PC-9 (cell line): ENCODE measurements at regions not wholly inside any gene's neighbourhood (a gene's known extent, or its start where the extent isn't known, plus 50 kb on each side); places are given as distances from the start of the nearest gene placed in this dataset.

Source experiments
- BruUV-seq: library from RNA; stranded (reverse); fragments of 400-500 nt; replicated peaks from 2 replicates; lab custom pipeline; 2021; lab: Mats Ljungman, UMichigan
- CTCF ChIA-PET: fragments of 300-600 bp; sonication (Branson Sonifier 250); formaldehyde crosslinking; loops from one replicate; lab custom pipeline; 2022; ENCODE audit warnings: antibody characterized with exemption; lab: Charles Lee
- POLR2A ChIA-PET: fragments of 300-600 bp; sonication (Branson Sonifier 250); formaldehyde crosslinking; loops from one replicate; lab custom pipeline; 2022; ENCODE audit warnings: antibody characterized with exemption; ENCODE audit not compliant: unreplicated experiment; lab: Charles Lee
- DNase-seq, 2 experiments: peaks; one replicate each; pipeline versions ENCODE4 v3.0.0 to v3.0.0-alpha.2; 2015 to 2022; ENCODE audit warnings: mixed read lengths in 1 of 2
- H2AFZ ChIP-seq: fragments of 200-600 bp; sonication (generic); 2 replicates; pipeline ENCODE4 v1.8.1; 2017; ENCODE audit warnings: antibody characterized with exemption
- H3F3A ChIP-seq: fragments of 200-600 bp; sonication (generic); 2 replicates; pipeline ENCODE4 v1.8.1; 2017; ENCODE audit warnings: antibody characterized with exemption, mild to moderate bottlenecking, low read depth; ENCODE audit not compliant: insufficient read depth
- H3K27ac ChIP-seq: fragments of 200-600 bp; sonication (generic); 2 replicates; pipeline ENCODE4 v1.6.1; 2016; ENCODE audit warnings: mixed run types
- H3K27me3 ChIP-seq: fragments of 200-600 bp; sonication (generic); 2 replicates; pipeline ENCODE4 v1.6.1; 2016; ENCODE audit warnings: low read depth, mixed run types; ENCODE audit not compliant: insufficient read depth
- H3K36me3 ChIP-seq: fragments of 200-600 bp; sonication (generic); 2 replicates; pipeline ENCODE4 v1.6.1; 2016; ENCODE audit warnings: low read depth, mixed run types
- H3K4me1 ChIP-seq: fragments of 200-600 bp; sonication (generic); replicated peaks from 2 replicates; pipeline ENCODE4 v1.6.1; 2016; ENCODE audit warnings: mixed run types; ENCODE audit not compliant: insufficient read depth
- H3K4me2 ChIP-seq: fragments of 200-600 bp; sonication (generic); 2 replicates; pipeline ENCODE4 v1.6.1; 2017; ENCODE audit warnings: mixed run types
- H3K4me3 ChIP-seq: fragments of 200-600 bp; sonication (generic); 2 replicates; pipeline ENCODE4 v1.6.1; 2016; ENCODE audit warnings: mixed run types
- H3K79me2 ChIP-seq: fragments of 200-600 bp; sonication (generic); 2 replicates; pipeline ENCODE4 v1.6.1; 2017; ENCODE audit warnings: low read depth, mixed run types
- H3K9me2 ChIP-seq: fragments of 200-600 bp; sonication (generic); 2 replicates; pipeline ENCODE4 v1.8.1; 2017; ENCODE audit warnings: mild to moderate bottlenecking; ENCODE audit not compliant: insufficient read depth
- H3K9me3 ChIP-seq: fragments of 200-600 bp; sonication (generic); 2 replicates; pipeline ENCODE4 v1.8.1; 2016; ENCODE audit warnings: low read depth; ENCODE audit not compliant: insufficient read depth
- H4K20me1 ChIP-seq: fragments of 200-600 bp; sonication (generic); 2 replicates; pipeline ENCODE4 v1.8.1; 2017; ENCODE audit not compliant: insufficient read depth
- CTCF ChIP-seq: fragments of 200-600 bp; sonication (generic); conservative IDR thresholded peaks from 2 replicates; pipeline ENCODE4 v1.6.1; 2017; ENCODE audit warnings: mixed run types, antibody characterized with exemption, mild to moderate bottlenecking, moderate library complexity
- EZH2 ChIP-seq: fragments of 200-600 bp; sonication (generic); IDR thresholded peaks from 2 replicates; pipeline ENCODE4 v1.8.0; 2017; ENCODE audit warnings: antibody characterized with exemption, low read depth
- intact Hi-C: fragments of 100-400 bp; cut with micrococcal nuclease; formaldehyde crosslinking; loops from one replicate; pipeline ENCODE4 v1.10.0; 2022; ENCODE audit not compliant: unreplicated experiment

DNA sequence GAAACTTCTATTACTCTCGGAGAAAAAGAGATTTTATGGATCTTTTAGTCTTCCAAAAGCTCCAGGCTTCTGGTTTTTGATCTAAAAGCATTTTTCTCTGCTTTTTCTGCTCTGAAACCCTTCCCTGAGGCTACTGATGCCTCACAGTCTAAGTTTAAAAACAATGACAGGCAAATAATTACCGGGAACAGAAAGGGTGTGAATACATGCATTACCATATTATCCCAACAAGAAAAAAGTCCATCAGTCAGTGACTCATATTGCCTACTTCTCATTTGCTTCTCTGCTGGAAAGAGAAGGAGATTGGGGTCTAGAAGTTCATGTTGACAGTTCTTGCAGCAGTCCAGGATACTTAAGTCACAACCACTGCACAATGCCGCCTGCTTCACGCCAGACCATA, 482.9 kb upstream of the C16orf82 start:
- TF ChIP-seq CTCF: no peak
- TF ChIP-seq EZH2: no peak
- CTCF ChIA-PET: no interaction called here
- DNase-seq: no peak
- no peaks in the 10 kb centered on the region for H4K20me1 ChIP-seq
- H3K4me2 ChIP-seq: no peak overlapping the region
- no peaks in the 10 kb centered on the region for H3F3A ChIP-seq
- no TSS peak for BruUV-seq
- H3K36me3 ChIP-seq: no peaks in the 10 kb centered on the region
- H3K79me2 ChIP-seq: no peaks in the 10 kb centered on the region
- H3K4me1 ChIP-seq: no peaks in the 10 kb centered on the region
- H3K9me2 ChIP-seq: no peaks in the 10 kb centered on the region
- H2AFZ ChIP-seq: no peak overlapping the region
- no peaks in the 10 kb centered on the region for H3K27me3 ChIP-seq
- no peak overlapping the region for H3K27ac ChIP-seq
- intact Hi-C loops: no loop called here
- POLR2A ChIA-PET: interaction anchor here (0.6 kb wide), 1 partner anchor 90 kb away, joined by 13 read pairs; no protein-coding TSS in a partner anchor
- H3K4me3 ChIP-seq: no peak overlapping the region
- H3K9me3 ChIP-seq: no peaks in the 10 kb centered on the region

DNA sequence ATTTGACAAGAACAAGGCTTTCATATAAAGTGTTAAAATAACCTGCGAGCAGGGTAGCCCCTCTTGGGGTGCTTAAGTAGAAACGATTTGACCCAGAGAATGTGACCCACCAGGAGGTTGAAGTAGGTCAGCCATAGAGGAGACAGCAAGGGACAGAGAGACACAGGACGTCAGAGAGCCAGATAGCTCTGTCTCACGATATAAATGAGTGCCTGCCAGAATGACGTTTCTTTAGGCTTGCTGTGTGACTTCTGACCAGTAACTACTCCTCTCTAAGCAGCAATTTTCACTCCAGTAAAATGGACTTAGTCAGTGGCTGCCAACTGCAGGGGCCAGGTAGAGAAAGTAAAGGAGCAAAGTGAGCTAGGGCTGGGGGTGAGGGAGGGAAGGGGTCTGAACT, 473.0 kb upstream of the C16orf82 start:
- POLR2A ChIA-PET: no interaction called here
- TF ChIP-seq EZH2: no peak
- TF ChIP-seq CTCF: no peak

GRCh38 chr16:26594666-26595065, 472.1 kb upstream of the C16orf82 start:
- H3K27ac ChIP-seq: no peak overlapping the region
- TF ChIP-seq EZH2 (no peak), CTCF (no peak)
- ChIA-PET POLR2A (no interaction called here), CTCF (no interaction called here)
- BruUV-seq: no TSS peak
- H3K4me2 ChIP-seq: no peak overlapping the region
- H3F3A ChIP-seq: no peaks in the 10 kb centered on the region
- no peaks in the 10 kb centered on the region for H4K20me1 ChIP-seq
- no peaks in the 10 kb centered on the region for H3K36me3 ChIP-seq
- no peaks in the 10 kb centered on the region; the same call in 1 of the 2 replicates for H3K27me3 ChIP-seq
- no peaks in the 10 kb centered on the region for H3K9me2 ChIP-seq
- no peak for DNase-seq
- H3K79me2 ChIP-seq: no peaks in the 10 kb centered on the region
- no peaks in the 10 kb centered on the region for H3K4me1 ChIP-seq
- no peaks in the 10 kb centered on the region for H3K9me3 ChIP-seq
- no peak overlapping the region for H2AFZ ChIP-seq
- intact Hi-C loops: no loop called here
- no peak overlapping the region for H3K4me3 ChIP-seq

More for the DNA sequence above, 473.0 kb upstream of the C16orf82 start:
- no peaks in the 10 kb centered on the region; the same call in 1 of the 2 replicates for H3K27me3 ChIP-seq
- BruUV-seq: no TSS peak
- no peaks in the 10 kb centered on the region for H3K79me2 ChIP-seq
- no peak for DNase-seq
- no peak overlapping the region for H3K4me3 ChIP-seq
- CTCF ChIA-PET: no interaction called here
- H3K27ac ChIP-seq: no peak overlapping the region
- H3K9me3 ChIP-seq: no peaks in the 10 kb centered on the region
- intact Hi-C loops: no loop called here
- no peaks in the 10 kb centered on the region for H4K20me1 ChIP-seq
- H2AFZ ChIP-seq: no peak overlapping the region
- H3K4me2 ChIP-seq: no peak overlapping the region
- no peaks in the 10 kb centered on the region for H3K9me2 ChIP-seq
- H3K4me1 ChIP-seq: no peaks in the 10 kb centered on the region
- H3K36me3 ChIP-seq: no peaks in the 10 kb centered on the region
- H3F3A ChIP-seq: no peaks in the 10 kb centered on the region
